GM12875 (cell line): ENCODE measurements at regions not wholly inside any gene's neighbourhood (a gene's known extent, or its start where the extent isn't known, plus 50 kb on each side); places are given as distances from the start of the nearest gene placed in this dataset.

Experiments
- H3K4me3 ChIP-seq: one replicate; pipeline ENCODE4 v1.5.1; 2011; ENCODE audit warnings: low read depth, low read length, control low read depth
- TF ChIP-seq, protein P1 (sequence below): IDR thresholded peaks from 2 replicates; pipeline ENCODE4 v1.5.1; 2011; ENCODE audit warnings: low read depth, mild to moderate bottlenecking, control low read depth, inconsistent platforms, low read length, moderate library complexity, borderline replicate concordance; ENCODE audit not compliant: insufficient read depth

DNA sequence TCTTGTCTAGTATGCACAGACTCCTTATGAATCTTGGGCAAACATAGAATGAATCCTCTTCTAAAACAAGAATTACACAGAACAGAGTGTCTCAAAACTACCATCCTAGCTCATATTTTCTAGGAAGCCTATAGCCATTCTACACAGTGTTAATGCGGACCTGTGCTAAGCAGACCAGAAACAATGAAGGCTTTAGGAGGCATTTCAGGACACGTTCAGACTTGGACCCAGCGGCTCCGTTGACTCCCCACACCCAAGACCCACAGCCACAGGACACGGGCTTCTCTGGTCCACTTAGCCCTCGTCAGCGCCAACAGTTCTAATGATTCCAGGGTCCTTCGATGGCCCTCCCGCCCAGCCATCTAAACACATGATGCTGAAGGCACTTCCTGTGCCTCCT is 182.2 kb downstream of the BCL11A start:
- no peak overlapping the region for H3K4me3 ChIP-seq
- TF ChIP-seq, protein P1, sequence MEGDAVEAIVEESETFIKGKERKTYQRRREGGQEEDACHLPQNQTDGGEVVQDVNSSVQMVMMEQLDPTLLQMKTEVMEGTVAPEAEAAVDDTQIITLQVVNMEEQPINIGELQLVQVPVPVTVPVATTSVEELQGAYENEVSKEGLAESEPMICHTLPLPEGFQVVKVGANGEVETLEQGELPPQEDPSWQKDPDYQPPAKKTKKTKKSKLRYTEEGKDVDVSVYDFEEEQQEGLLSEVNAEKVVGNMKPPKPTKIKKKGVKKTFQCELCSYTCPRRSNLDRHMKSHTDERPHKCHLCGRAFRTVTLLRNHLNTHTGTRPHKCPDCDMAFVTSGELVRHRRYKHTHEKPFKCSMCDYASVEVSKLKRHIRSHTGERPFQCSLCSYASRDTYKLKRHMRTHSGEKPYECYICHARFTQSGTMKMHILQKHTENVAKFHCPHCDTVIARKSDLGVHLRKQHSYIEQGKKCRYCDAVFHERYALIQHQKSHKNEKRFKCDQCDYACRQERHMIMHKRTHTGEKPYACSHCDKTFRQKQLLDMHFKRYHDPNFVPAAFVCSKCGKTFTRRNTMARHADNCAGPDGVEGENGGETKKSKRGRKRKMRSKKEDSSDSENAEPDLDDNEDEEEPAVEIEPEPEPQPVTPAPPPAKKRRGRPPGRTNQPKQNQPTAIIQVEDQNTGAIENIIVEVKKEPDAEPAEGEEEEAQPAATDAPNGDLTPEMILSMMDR: no peak

DNA sequence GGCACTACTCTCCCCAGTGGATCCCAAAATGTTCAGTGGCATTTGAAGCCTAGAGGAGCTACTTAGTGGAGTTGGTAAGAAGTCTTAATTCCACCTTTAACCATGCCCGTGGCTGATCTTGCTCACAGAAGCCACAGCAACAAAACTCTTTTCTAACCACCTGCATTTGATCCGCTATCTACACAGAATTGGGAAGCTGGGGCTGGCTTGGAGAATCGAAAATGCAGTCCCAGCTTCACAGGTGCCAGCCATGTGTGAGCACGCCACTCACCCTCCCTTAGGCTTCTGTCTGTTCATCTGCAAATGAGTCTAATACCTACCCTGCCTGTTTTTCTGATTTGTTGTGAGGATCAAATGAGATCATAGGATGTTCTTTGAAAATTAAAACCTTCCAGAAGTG is 182.6 kb downstream of the BCL11A start:
- TF ChIP-seq, protein P1: no peak
- H3K4me3 ChIP-seq: no peak overlapping the region

DNA sequence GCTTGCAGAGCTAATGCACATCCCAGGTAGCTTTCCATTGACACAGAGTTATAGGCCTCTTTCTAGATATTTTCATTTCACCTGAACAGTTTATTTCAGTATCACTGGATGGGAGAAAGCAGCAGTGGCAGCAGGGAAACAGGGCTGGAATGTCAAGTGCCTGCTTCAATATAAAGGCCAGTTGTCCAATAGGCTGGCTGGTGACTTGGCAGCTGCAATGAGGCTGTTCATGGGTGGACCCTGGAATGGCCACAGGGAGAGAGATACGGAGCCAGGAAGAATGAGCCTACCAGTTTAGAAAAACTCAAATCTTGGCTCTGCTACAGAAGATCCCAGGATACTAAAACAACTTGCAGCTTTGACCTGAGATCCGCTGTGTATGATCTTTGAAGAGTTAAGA is 185.0 kb downstream of the BCL11A start:
- H3K4me3 ChIP-seq: no peak overlapping the region
- TF ChIP-seq, protein P1: no peak

DNA sequence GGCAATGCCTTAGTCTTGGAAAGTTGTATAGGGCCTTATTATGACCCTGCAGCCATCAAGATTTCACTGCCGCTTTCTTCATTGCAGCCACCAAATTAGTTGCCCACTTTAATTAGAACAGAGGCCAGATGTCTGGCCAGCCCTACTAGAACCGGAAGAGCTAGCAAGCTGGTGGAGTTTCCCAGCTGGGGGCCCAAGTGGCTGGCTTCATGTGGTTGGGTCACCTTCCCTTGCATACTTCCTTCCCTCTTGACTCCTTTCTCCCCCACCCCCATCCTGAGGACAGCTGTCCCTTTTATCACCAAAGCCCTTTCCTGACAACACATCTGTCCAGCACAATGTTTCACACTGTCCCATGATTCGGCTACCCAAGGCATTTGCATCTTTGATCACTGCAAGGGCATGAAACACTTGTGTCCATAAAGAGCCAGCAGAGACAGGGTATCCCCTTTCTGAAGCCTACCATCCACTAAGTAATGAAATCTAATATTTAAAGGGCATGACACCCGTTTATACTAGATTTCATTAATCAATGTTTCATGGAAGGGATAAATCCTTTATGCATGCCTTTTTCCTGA is 187.2 kb downstream of the BCL11A start:
- TF ChIP-seq, protein P1: no peak

DNA sequence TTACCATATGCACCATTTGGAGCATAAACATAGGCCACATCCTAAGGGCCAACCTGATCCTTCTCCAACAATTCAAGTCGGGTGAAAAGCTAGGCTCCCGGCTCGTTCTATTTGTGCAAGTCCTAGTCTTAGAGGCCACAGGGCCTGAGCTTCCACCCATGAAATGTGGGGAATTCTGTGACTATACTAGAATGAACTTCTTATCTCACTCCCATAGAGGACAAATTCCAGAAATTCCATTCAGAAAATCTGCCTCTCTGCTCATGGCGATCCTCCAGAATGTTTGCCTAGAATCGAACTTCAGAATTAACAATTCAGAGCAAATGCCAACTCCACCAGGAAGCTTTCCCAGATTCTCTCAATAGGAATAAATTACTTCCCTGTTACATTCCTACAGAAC is 187.9 kb downstream of the BCL11A start:
- no peak overlapping the region for H3K4me3 ChIP-seq
- TF ChIP-seq, protein P1: no peak

More for the DNA sequence above, 187.2 kb downstream of the BCL11A start:
- H3K4me3 ChIP-seq: no peak overlapping the region

DNA sequence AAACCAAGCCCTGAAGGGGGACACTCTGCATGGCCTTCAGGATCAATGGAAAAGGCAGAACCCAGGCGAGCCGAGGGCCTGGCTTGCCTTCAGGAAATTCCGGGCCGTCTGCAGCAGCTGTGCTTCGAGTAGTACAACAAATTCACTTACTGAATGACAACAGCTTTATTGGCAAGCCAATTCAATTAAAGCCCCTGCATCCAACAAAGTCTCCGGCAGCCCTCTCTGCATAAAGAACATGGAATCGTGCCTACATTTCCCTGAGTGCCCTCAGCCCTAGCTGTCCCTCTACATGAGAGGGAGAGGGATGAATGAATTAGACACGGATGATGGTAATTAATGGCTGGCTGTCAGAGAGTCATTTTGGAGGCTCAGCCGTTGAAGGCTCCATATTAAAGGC is 189.0 kb downstream of the BCL11A start:
- no peak overlapping the region for H3K4me3 ChIP-seq
- TF ChIP-seq, protein P1: no peak

DNA sequence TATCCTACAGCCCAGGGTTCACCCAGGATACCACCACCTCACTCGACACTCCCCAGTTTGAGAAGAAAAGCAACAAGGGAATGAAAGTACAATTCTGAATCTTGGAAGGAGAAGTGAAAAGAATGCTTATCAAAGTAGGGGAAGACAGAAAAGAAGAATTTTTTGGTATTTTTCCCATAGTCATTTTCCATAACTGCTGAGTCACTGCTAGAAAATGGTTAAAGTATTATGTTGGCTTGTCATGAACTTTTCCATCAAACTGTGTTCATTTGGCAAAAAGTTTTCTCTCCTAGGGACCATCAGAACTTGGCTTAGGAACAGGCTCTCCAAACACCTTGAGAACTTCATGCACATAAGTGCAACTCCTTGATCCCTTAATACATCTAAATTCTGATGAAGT is 192.0 kb downstream of the BCL11A start:
- H3K4me3 ChIP-seq: no peak overlapping the region
- TF ChIP-seq, protein P1: no peak
